Ishikawa (cell line): ENCODE measurements at regions not wholly inside any gene's neighbourhood (a gene's known extent, or its start where the extent isn't known, plus 50 kb on each side); places are given as distances from the start of the nearest gene placed in this dataset.

Source experiments
- CEBPB ChIP-seq: IDR thresholded peaks from 2 replicates; pipeline ENCODE4 v1.6.1; 2012
- CREB1 ChIP-seq: IDR thresholded peaks from 2 replicates; pipeline ENCODE4 v1.6.1; 2012; ENCODE audit warnings: low read depth
- EGR1 ChIP-seq: IDR thresholded peaks from 2 replicates; pipeline ENCODE4 v1.6.1; 2012
- EP300 ChIP-seq: IDR thresholded peaks from 2 replicates; pipeline ENCODE4 v1.6.1; 2012; ENCODE audit warnings: borderline replicate concordance
- FOXM1 ChIP-seq: IDR thresholded peaks from 2 replicates; pipeline ENCODE4 v1.6.1; 2012; ENCODE audit warnings: low read depth, borderline replicate concordance
- MAX ChIP-seq: IDR thresholded peaks from 2 replicates; pipeline ENCODE4 v1.6.1; 2012
- NFIC ChIP-seq: IDR thresholded peaks from 2 replicates; pipeline ENCODE4 v1.6.1; 2012
- RAD21 ChIP-seq: IDR thresholded peaks from 2 replicates; pipeline ENCODE4 v1.6.1; 2012; ENCODE audit warnings: low read depth
- REST ChIP-seq: IDR thresholded peaks from 2 replicates; pipeline ENCODE4 v1.6.1; 2012; ENCODE audit warnings: low read depth, mild to moderate bottlenecking
- TAF1 ChIP-seq: IDR thresholded peaks from 2 replicates; pipeline ENCODE4 v1.6.1; 2012; ENCODE audit warnings: low read depth, mild to moderate bottlenecking
- TCF12 ChIP-seq: IDR thresholded peaks from 2 replicates; pipeline ENCODE4 v1.6.1; 2012; ENCODE audit warnings: low read depth
- TEAD4 ChIP-seq: IDR thresholded peaks from 2 replicates; pipeline ENCODE4 v1.6.1; 2012
- USF1 ChIP-seq: IDR thresholded peaks from 2 replicates; pipeline ENCODE4 v1.6.1; 2012
- YY1 ChIP-seq: IDR thresholded peaks from 2 replicates; pipeline ENCODE4 v1.6.1; 2012; ENCODE audit warnings: low read depth
- ZBTB7A ChIP-seq: IDR thresholded peaks from 2 replicates; pipeline ENCODE4 v1.6.1; 2012; ENCODE audit warnings: low read depth

GRCh38 chr2:15705839-15706386 is 114.2 kb downstream of the DDX1 start:
- no peak for TF ChIP-seq ZBTB7A
- TF ChIP-seq FOXM1: no peak
- no peak for TF ChIP-seq NFIC
- no peak for TF ChIP-seq TEAD4
- no peak for TF ChIP-seq TAF1
- no peak for TF ChIP-seq MAX
- TF ChIP-seq RAD21: no peak

GRCh38 chr2:15706424-15706823 is 114.8 kb downstream of the DDX1 start:
- TF ChIP-seq CREB1: no peak
- TF ChIP-seq NFIC: no peak
- no peak for TF ChIP-seq FOXM1
- no peak for TF ChIP-seq EGR1
- no peak for TF ChIP-seq ZBTB7A
- TF ChIP-seq RAD21: no peak
- no peak for TF ChIP-seq EP300
- no peak for TF ChIP-seq REST
- no peak for TF ChIP-seq MAX

GRCh38 chr2:15706986-15707632 is 115.4 kb downstream of the DDX1 start:
- no peak for TF ChIP-seq REST
- no peak for TF ChIP-seq TEAD4
- TF ChIP-seq EGR1: no peak
- no peak for TF ChIP-seq NFIC
- TF ChIP-seq CEBPB: no peak
- TF ChIP-seq TCF12: no peak
- no peak for TF ChIP-seq FOXM1

GRCh38 chr2:15708161-15708560 is 116.5 kb downstream of the DDX1 start:
- TF ChIP-seq RAD21 (no peak), EGR1 (no peak), TAF1 (no peak), EP300 (no peak), YY1 (no peak), CEBPB (no peak), MAX (no peak), TCF12 (no peak), TEAD4 (no peak), CREB1 (no peak), FOXM1 (no peak), USF1 (no peak), ZBTB7A (no peak), REST (no peak), NFIC (no peak)
